ENCODE measurements at regions not wholly inside any gene's neighbourhood (a gene's known extent, or its start where the extent isn't known, plus 50 kb on each side); places are given as distances from the start of the nearest gene placed in this dataset.

- TF ChIP-seq EP300 (IDR thresholded peaks at IDR 0.05) (no peak), CTCF (IDR thresholded peaks at IDR 0.05) (no peak)
- 67 to 73% methylated on average over 3 of the region's 3 CpGs for WGBS, 2 donors
- Histone ChIP-seq H3K36me3 (no peaks in the 10 kb centered on the region), H3K27ac (no peak overlapping the region), H3K9me3 (no peaks in the 10 kb centered on the region), H3K4me3 (no peak overlapping the region), H3K27me3 (no peaks in the 10 kb centered on the region), H3K4me1 (no peaks in the 10 kb centered on the region)
- no peak for DNase-seq (ENCODE audit: low spot score in 2 of 2)
Measured at GRCh38 chr3:124374583-124374982, 355.7 kb upstream of the UMPS start.

- Histone ChIP-seq H3K4me3 (no peak overlapping the region), H3K4me1 (peaks cover 0 to 9% (median 0%) of the 10 kb centered on the region in 4 donors), H3K36me3 (no peaks in the 10 kb centered on the region), H3K27me3 (no peaks in the 10 kb centered on the region), H3K9me3 (no peaks in the 10 kb centered on the region), H3K27ac (no peak overlapping the region)
- no peak for DNase-seq (ENCODE audit: low spot score in 2 of 2)
- 89 to 91% methylated on average over 4 of the region's 4 CpGs for WGBS, 2 donors
- TF ChIP-seq CTCF (IDR thresholded peaks at IDR 0.05) (no peak), EP300 (IDR thresholded peaks at IDR 0.05) (no peak), POLR2A (IDR thresholded peaks at IDR 0.05) (no peak)
Measured at GRCh38 chr3:124381575-124382333, 348.5 kb upstream of the UMPS start.

- Histone ChIP-seq H3K36me3 (no peaks in the 10 kb centered on the region), H3K4me3 (no peak overlapping the region), H3K9me3 (no peaks in the 10 kb centered on the region), H3K27me3 (no peaks in the 10 kb centered on the region), H3K4me1 (peaks cover 0 to 9% (median 0%) of the 10 kb centered on the region in 4 donors), H3K27ac (no peak overlapping the region)
- no peak for TF ChIP-seq CTCF (IDR thresholded peaks at IDR 0.05)
- no peak for TF ChIP-seq EP300 (IDR thresholded peaks at IDR 0.05)
- TF ChIP-seq POLR2A (IDR thresholded peaks at IDR 0.05): no peak
- DNase-seq (ENCODE audit: low spot score in 2 of 2): no peak
- 16 to 29% methylated on average over 4 of the region's 4 CpGs for WGBS, 2 donors
Measured at GRCh38 chr3:124383051-124383450, 347.2 kb upstream of the UMPS start.

- peaks cover 0 to 9% (median 0%) of the 10 kb centered on the region in 4 donors for H3K4me1 ChIP-seq
- no peaks in the 10 kb centered on the region for H3K27me3 ChIP-seq
- TF ChIP-seq CTCF (IDR thresholded peaks at IDR 0.05) (no peak), EP300 (IDR thresholded peaks at IDR 0.05) (no peak), POLR2A (IDR thresholded peaks at IDR 0.05) (no peak)
- no peaks in the 10 kb centered on the region for H3K9me3 ChIP-seq
- WGBS, 2 donors: 64 to 79% methylated on average over 6 of the region's 6 CpGs
- H3K36me3 ChIP-seq: no peaks in the 10 kb centered on the region
- H3K4me3 ChIP-seq: no peak overlapping the region
- no peak overlapping the region for H3K27ac ChIP-seq
- DNase-seq (ENCODE audit: low spot score in 2 of 2): no peak
Measured at GRCh38 chr3:124383846-124384466, 346.3 kb upstream of the UMPS start.

GRCh38 chr3:124384527-124384926 lies 345.7 kb upstream of the UMPS start:
- no peak overlapping the region for H3K4me3 ChIP-seq
- no peaks in the 10 kb centered on the region for H3K9me3 ChIP-seq
- TF ChIP-seq EP300 (IDR thresholded peaks at IDR 0.05) (no peak), CTCF (IDR thresholded peaks at IDR 0.05) (no peak), POLR2A (IDR thresholded peaks at IDR 0.05) (no peak)
- no peak overlapping the region for H3K27ac ChIP-seq
- no peaks in the 10 kb centered on the region for H3K36me3 ChIP-seq
- H3K27me3 ChIP-seq: no peaks in the 10 kb centered on the region
- no peak for DNase-seq (ENCODE audit: low spot score in 2 of 2)
- WGBS, 2 donors: 93 to 95% methylated on average over 19 of the region's 19 CpGs
- peaks cover 0 to 9% (median 0%) of the 10 kb centered on the region in 4 donors for H3K4me1 ChIP-seq
